ENCODE measurements at regions not wholly inside any gene's neighbourhood (a gene's known extent, or its start where the extent isn't known, plus 50 kb on each side); places are given as distances from the start of the nearest gene placed in this dataset.

DNA sequence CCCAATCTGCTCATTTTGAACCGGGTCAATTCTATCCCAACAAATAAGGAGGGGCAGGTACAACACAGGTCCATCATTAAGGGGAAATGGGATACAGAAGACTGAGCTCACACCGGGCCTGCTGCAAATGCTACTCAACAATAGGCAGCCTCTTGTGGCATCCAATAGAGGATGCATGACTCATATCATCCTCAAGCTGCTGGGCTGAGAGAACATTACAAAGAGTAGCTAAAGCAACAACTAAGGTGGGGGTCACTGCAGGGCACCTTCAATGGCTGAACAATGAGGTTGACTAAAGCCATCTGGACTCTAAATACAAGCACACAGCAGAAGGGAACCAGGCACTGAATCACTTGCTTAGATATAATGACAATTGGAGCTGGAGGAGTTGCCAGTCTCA lies 130.1 kb upstream of the SYN3 start:
- Histone ChIP-seq H3K9me3 (ENCODE audit: low read length) (no peaks in the 10 kb centered on the region), H3K9ac (ENCODE audit: low read length) (no peak overlapping the region), H3F3A (ENCODE audit: insufficient read depth, low read length, poor library complexity, severe bottlenecking) (no peaks in the 10 kb centered on the region), H3K9me2 (ENCODE audit: insufficient read depth, low read length) (no peaks in the 10 kb centered on the region), H3K4me3 (ENCODE audit: low read length) (no peak overlapping the region), H3K36me3 (ENCODE audit: insufficient read depth, low read length) (no peaks in the 10 kb centered on the region), H3K4me2 (ENCODE audit: low read length) (no peak overlapping the region), H3K27me3 (ENCODE audit: insufficient read depth, low read depth, low read length) (no peaks in the 10 kb centered on the region), H4K20me1 (ENCODE audit: insufficient read depth) (no peaks in the 10 kb centered on the region), H3K27ac (ENCODE audit: low read length) (no peak overlapping the region), H2AFZ (ENCODE audit: low read depth, low read length) (no peak overlapping the region), H3K79me2 (replicated peaks; ENCODE audit: insufficient read depth, low read length) (no peaks in the 10 kb centered on the region)
- TF ChIP-seq, protein P1, sequence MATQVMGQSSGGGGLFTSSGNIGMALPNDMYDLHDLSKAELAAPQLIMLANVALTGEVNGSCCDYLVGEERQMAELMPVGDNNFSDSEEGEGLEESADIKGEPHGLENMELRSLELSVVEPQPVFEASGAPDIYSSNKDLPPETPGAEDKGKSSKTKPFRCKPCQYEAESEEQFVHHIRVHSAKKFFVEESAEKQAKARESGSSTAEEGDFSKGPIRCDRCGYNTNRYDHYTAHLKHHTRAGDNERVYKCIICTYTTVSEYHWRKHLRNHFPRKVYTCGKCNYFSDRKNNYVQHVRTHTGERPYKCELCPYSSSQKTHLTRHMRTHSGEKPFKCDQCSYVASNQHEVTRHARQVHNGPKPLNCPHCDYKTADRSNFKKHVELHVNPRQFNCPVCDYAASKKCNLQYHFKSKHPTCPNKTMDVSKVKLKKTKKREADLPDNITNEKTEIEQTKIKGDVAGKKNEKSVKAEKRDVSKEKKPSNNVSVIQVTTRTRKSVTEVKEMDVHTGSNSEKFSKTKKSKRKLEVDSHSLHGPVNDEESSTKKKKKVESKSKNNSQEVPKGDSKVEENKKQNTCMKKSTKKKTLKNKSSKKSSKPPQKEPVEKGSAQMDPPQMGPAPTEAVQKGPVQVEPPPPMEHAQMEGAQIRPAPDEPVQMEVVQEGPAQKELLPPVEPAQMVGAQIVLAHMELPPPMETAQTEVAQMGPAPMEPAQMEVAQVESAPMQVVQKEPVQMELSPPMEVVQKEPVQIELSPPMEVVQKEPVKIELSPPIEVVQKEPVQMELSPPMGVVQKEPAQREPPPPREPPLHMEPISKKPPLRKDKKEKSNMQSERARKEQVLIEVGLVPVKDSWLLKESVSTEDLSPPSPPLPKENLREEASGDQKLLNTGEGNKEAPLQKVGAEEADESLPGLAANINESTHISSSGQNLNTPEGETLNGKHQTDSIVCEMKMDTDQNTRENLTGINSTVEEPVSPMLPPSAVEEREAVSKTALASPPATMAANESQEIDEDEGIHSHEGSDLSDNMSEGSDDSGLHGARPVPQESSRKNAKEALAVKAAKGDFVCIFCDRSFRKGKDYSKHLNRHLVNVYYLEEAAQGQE (IDR thresholded peaks at IDR 0.05; ENCODE audit: borderline replicate concordance): no peak
- TF ChIP-seq MXI1 (conservative IDR thresholded peaks at IDR 0.05; ENCODE audit: poor library complexity, severe bottlenecking) (no peak), EZH2 (IDR thresholded peaks at IDR 0.05; ENCODE audit: borderline replicate concordance, insufficient read depth, low read length, poor library complexity, severe bottlenecking) (no peak), POLR2AphosphoS5 (IDR thresholded peaks at IDR 0.05) (no peak)

DNA sequence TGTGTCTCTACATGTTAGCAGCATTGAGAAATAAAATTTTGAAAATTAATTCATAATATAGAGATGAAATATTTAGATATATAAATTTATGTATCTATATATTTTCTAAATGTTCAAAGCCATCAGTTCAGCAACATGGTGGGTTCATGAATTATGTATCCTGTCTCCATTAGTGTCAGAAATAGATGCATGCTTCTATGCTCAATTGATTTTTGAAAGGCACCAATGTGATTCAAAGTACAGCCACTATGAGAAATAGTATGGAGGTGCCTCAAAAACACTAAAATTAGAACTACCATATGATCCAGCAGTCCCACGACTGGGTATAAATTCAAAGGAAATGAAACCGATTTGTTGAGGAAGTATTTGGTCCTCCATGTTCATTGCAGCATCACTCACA lies 128.6 kb upstream of the SYN3 start:
- Histone ChIP-seq H4K20me1 (ENCODE audit: insufficient read depth) (no peaks in the 10 kb centered on the region), H3K9me3 (ENCODE audit: low read length) (no peaks in the 10 kb centered on the region), H3K9ac (ENCODE audit: low read length) (no peak overlapping the region), H3K27me3 (ENCODE audit: insufficient read depth, low read depth, low read length) (no peaks in the 10 kb centered on the region), H3K27ac (ENCODE audit: low read length) (peak overlapping the region; percentile 65), H3K4me2 (ENCODE audit: low read length) (no peak overlapping the region), H3K36me3 (ENCODE audit: insufficient read depth, low read length) (no peaks in the 10 kb centered on the region), H2AFZ (ENCODE audit: low read depth, low read length) (no peak overlapping the region), H3K4me3 (ENCODE audit: low read length) (no peak overlapping the region), H3F3A (ENCODE audit: insufficient read depth, low read length, poor library complexity, severe bottlenecking) (no peaks in the 10 kb centered on the region), H3K79me2 (replicated peaks; ENCODE audit: insufficient read depth, low read length) (no peaks in the 10 kb centered on the region), H3K9me2 (ENCODE audit: insufficient read depth, low read length) (no peaks in the 10 kb centered on the region)
- TF ChIP-seq SMC3 (conservative IDR thresholded peaks at IDR 0.05; ENCODE audit: poor library complexity) (no peak), EP300 (conservative IDR thresholded peaks at IDR 0.05; ENCODE audit: poor library complexity, severe bottlenecking) (peak; percentile 62)
- TF ChIP-seq, protein P1 (IDR thresholded peaks at IDR 0.05; ENCODE audit: borderline replicate concordance): no peak

DNA sequence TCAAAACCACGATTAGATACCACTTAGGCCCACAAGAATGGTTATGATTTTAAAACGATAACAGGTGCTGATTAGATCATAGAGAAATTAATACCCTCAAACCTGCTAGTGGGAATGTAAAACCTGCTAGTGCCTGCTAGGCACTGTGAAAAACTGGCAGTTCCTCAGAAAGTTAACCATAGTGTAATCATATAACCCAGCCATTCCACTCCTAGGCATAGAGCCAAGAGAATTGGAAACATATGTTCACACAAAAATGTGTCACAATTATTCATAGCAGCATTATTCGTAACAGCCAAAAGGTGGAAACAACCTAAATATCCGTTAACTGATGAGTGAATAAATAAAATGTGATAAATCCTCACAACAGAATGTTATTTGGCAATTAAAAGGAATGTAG lies 122.2 kb upstream of the SYN3 start:
- Histone ChIP-seq H2AFZ (ENCODE audit: low read depth, low read length) (no peak overlapping the region), H3K9ac (ENCODE audit: low read length) (no peak overlapping the region), H3K4me3 (ENCODE audit: low read length) (no peak overlapping the region), H3K79me2 (replicated peaks; ENCODE audit: insufficient read depth, low read length) (no peaks in the 10 kb centered on the region), H3K9me2 (ENCODE audit: insufficient read depth, low read length) (no peaks in the 10 kb centered on the region), H3K27me3 (ENCODE audit: insufficient read depth, low read depth, low read length) (no peaks in the 10 kb centered on the region), H3F3A (ENCODE audit: insufficient read depth, low read length, poor library complexity, severe bottlenecking) (no peaks in the 10 kb centered on the region), H3K9me3 (ENCODE audit: low read length) (no peaks in the 10 kb centered on the region), H3K36me3 (ENCODE audit: insufficient read depth, low read length) (no peaks in the 10 kb centered on the region), H3K4me2 (ENCODE audit: low read length) (no peak overlapping the region), H3K27ac (ENCODE audit: low read length) (no peak overlapping the region), H4K20me1 (ENCODE audit: insufficient read depth) (no peaks in the 10 kb centered on the region)
- no peak for TF ChIP-seq RAD21 (conservative IDR thresholded peaks at IDR 0.05)
